HG03025 (cell line): ENCODE measurements at regions not wholly inside any gene's neighbourhood (a gene's known extent, or its start where the extent isn't known, plus 50 kb on each side); places are given as distances from the start of the nearest gene placed in this dataset.

ENCODE experiments used
- ATAC-seq: cut with Tn5 transposase; IDR thresholded peaks from one replicate; pipeline ENCODE4 v1.9.1; 2021; ENCODE audit warnings: mild to moderate bottlenecking, moderate library complexity; ENCODE audit not compliant: unreplicated experiment, low FRiP score

GRCh38 chr2:14817848-14818247 lies 185.3 kb downstream of the LRATD1 start:
- no peak for ATAC-seq

- ATAC-seq, result no peak
Measured at GRCh38 chr2:14826518-14826917, 194.0 kb downstream of the LRATD1 start.

GRCh38 chr2:14827226-14828023 lies 194.9 kb downstream of the LRATD1 start:
- ATAC-seq, result no peak

GRCh38 chr2:14828223-14828622 lies 195.7 kb downstream of the LRATD1 start:
- ATAC-seq, result no peak

GRCh38 chr2:14828968-14829367 lies 196.5 kb downstream of the LRATD1 start:
- no peak for ATAC-seq

- no peak for ATAC-seq
Measured at GRCh38 chr2:14831458-14831857, 198.9 kb downstream of the LRATD1 start.

GRCh38 chr2:14843507-14844204 lies 211.1 kb downstream of the LRATD1 start:
- ATAC-seq, result peak; percentile 78

- ATAC-seq, result no peak
Measured at GRCh38 chr2:14855751-14856150, 223.2 kb downstream of the LRATD1 start.

- no peak for ATAC-seq
Measured at GRCh38 chr2:14861181-14861580, 228.7 kb downstream of the LRATD1 start.

- no peak for ATAC-seq
Measured at GRCh38 chr2:14866736-14867352, 234.3 kb downstream of the LRATD1 start.

GRCh38 chr2:14867853-14868252 lies 235.3 kb downstream of the LRATD1 start:
- ATAC-seq, result no peak

- no peak for ATAC-seq
Measured at GRCh38 chr2:14872779-14873325, 240.3 kb downstream of the LRATD1 start.

GRCh38 chr2:14881651-14882327 lies 249.3 kb downstream of the LRATD1 start:
- ATAC-seq, result no peak

- ATAC-seq, result no peak
Measured at GRCh38 chr2:14884651-14885050, 252.1 kb downstream of the LRATD1 start.

GRCh38 chr2:14891546-14891945 lies 259.0 kb downstream of the LRATD1 start:
- no peak for ATAC-seq

- ATAC-seq, result no peak
Measured at GRCh38 chr2:14896330-14897030, 264.0 kb downstream of the LRATD1 start.

- ATAC-seq, result no peak
Measured at GRCh38 chr2:14899621-14900414, 267.3 kb downstream of the LRATD1 start.

- no peak for ATAC-seq
Measured at GRCh38 chr2:14901737-14902136, 269.2 kb downstream of the LRATD1 start.

GRCh38 chr2:14902953-14903352 lies 270.4 kb downstream of the LRATD1 start:
- ATAC-seq, result no peak
